BLaER1 treated with 17β-estradiol and CSF1 and Interleukin-3, amounts not matched to agents 10 nM and 100 nM (cell line): ENCODE measurements at regions not wholly inside any gene's neighbourhood (a gene's known extent, or its start where the extent isn't known, plus 50 kb on each side); places are given as distances from the start of the nearest gene placed in this dataset.

Experiments used
- H3K27ac ChIP-seq, 11 experiments: shearing (Covaris generic); formaldehyde crosslinking; 2 replicates each; pipeline ENCODE4 v1.8.1; 2022
- H3K27me3 ChIP-seq, 11 experiments: shearing (Covaris generic); formaldehyde crosslinking; 2 replicates each; pipeline ENCODE4 v1.8.1; 2022
- H3K36me3 ChIP-seq, 11 experiments: shearing (Covaris generic); formaldehyde crosslinking; 2 replicates each; pipeline ENCODE4 v1.8.1; 2022
- H3K4me1 ChIP-seq, 10 experiments: shearing (Covaris generic); formaldehyde crosslinking; 2 replicates each; pipeline ENCODE4 v1.8.1; 2022
- H3K4me2 ChIP-seq, 11 experiments: shearing (Covaris generic); formaldehyde crosslinking; 2 replicates each; pipeline ENCODE4 v1.8.1; 2022
- H3K4me3 ChIP-seq, 10 experiments: shearing (Covaris generic); formaldehyde crosslinking; 2 replicates each; pipeline ENCODE4 v1.8.1; 2022
- H3K9ac ChIP-seq, 11 experiments: shearing (Covaris generic); formaldehyde crosslinking; 2 replicates each; pipeline ENCODE4 v1.8.1; 2022
- H3K9me3 ChIP-seq, 11 experiments: shearing (Covaris generic); formaldehyde crosslinking; replicated peaks in 1 of 11; 2 replicates each; pipeline ENCODE4 v1.8.1; 2022
- H4K20me1 ChIP-seq, 11 experiments: shearing (Covaris generic); formaldehyde crosslinking; 2 replicates each; pipeline ENCODE4 v1.8.1; 2022
- Cebpa-rat ChIP-seq, 11 experiments: shearing (Covaris generic); IDR thresholded peaks; 2 replicates each; pipeline ENCODE4 v1.8.1; 2022

- H4K20me1 ChIP-seq = no peaks in the 10 kb centered on the region; a peak in 1 of 22 replicates
- no peak overlapping the region for H3K27ac ChIP-seq
- peaks cover 0 to 6% (median 0%) of the 10 kb centered on the region in 10 experiments; a peak in 2 of 20 replicates for H3K4me1 ChIP-seq
- no peak overlapping the region for H3K9ac ChIP-seq
- H3K27me3 ChIP-seq = no peaks in the 10 kb centered on the region
- no peak overlapping the region for H3K4me2 ChIP-seq
- no peaks in the 10 kb centered on the region for H3K36me3 ChIP-seq
- no peak overlapping the region for H3K4me3 ChIP-seq
- H3K9me3 ChIP-seq = no peaks in the 10 kb centered on the region; a peak in 1 of 22 replicates
- TF ChIP-seq Cebpa-rat (IDR thresholded peaks at IDR 0.05) = no peak
These were observed 53.5 kb upstream of the LMO1 start for GRCh38 chr11:8317159-8317558.

GRCh38 chr11:8315954-8316353 lies 52.3 kb upstream of the LMO1 start:
- no peaks in the 10 kb centered on the region; a peak in 1 of 22 replicates for H4K20me1 ChIP-seq
- no peak overlapping the region for H3K9ac ChIP-seq
- H3K9me3 ChIP-seq = no peaks in the 10 kb centered on the region
- peaks cover 0 to 6% (median 0%) of the 10 kb centered on the region in 10 experiments; a peak in 2 of 20 replicates for H3K4me1 ChIP-seq
- no peak overlapping the region for H3K4me3 ChIP-seq
- H3K27ac ChIP-seq = no peak overlapping the region
- H3K27me3 ChIP-seq = no peaks in the 10 kb centered on the region
- no peak overlapping the region for H3K4me2 ChIP-seq
- no peak for TF ChIP-seq Cebpa-rat (IDR thresholded peaks at IDR 0.05)
- no peaks in the 10 kb centered on the region for H3K36me3 ChIP-seq

GRCh38 chr11:8315463-8315862 lies 51.8 kb upstream of the LMO1 start:
- Histone ChIP-seq H3K27ac (no peak overlapping the region), H3K9ac (no peak overlapping the region), H4K20me1 (no peaks in the 10 kb centered on the region; a peak in 1 of 22 replicates), H3K4me1 (peaks cover 0 to 5% (median 0%) of the 10 kb centered on the region in 10 experiments; a peak in 2 of 20 replicates), H3K4me3 (no peak overlapping the region), H3K4me2 (no peak overlapping the region), H3K9me3 (no peaks in the 10 kb centered on the region), H3K27me3 (no peaks in the 10 kb centered on the region), H3K36me3 (no peaks in the 10 kb centered on the region)
- no peak for TF ChIP-seq Cebpa-rat (IDR thresholded peaks at IDR 0.05)

- H3K4me2 ChIP-seq = no peak overlapping the region
- no peak overlapping the region for H3K9ac ChIP-seq
- H4K20me1 ChIP-seq = no peaks in the 10 kb centered on the region; a peak in 1 of 22 replicates
- no peaks in the 10 kb centered on the region for H3K36me3 ChIP-seq
- H3K4me1 ChIP-seq = no peaks in the 10 kb centered on the region; a peak in 1 of 20 replicates
- no peak overlapping the region for H3K4me3 ChIP-seq
- no peak overlapping the region for H3K27ac ChIP-seq
- no peaks in the 10 kb centered on the region for H3K9me3 ChIP-seq
- TF ChIP-seq Cebpa-rat (IDR thresholded peaks at IDR 0.05) = no peak
- no peaks in the 10 kb centered on the region for H3K27me3 ChIP-seq
These were observed 51.2 kb upstream of the LMO1 start for GRCh38 chr11:8314916-8315315.

DNA sequence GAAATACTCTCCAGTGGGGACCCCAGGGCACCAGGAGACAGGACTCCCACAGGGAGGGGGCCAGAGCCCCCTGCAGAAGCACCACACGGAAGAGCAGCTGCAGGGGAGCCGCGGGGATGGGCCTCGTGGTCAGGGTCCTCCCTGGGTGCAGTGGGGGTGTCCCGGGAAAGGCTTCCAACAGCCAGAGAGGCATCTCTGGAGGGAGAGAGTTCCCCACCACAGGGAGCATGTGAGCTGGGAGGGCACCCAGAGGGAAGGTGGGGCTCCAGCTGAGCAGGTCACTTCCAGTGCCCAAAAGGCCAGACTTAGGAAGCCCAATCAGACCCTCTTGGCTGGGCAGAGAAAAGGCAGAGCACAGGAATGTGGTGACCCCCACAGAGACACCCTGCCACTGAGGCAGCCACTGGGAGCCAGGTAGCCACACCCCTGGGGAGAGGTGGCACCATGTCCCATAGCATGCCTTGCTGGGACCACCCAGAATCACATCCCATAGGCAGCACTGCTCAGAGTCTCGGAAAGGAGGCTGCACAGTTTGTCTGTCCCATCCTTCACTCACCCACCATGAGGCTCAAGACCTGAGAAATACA lies 49.9 kb upstream of the LMO1 start:
- H3K9ac ChIP-seq = no peak overlapping the region
- no peaks in the 10 kb centered on the region; a peak in 1 of 22 replicates for H4K20me1 ChIP-seq
- no peak for TF ChIP-seq Cebpa-rat (IDR thresholded peaks at IDR 0.05)
- no peak overlapping the region for H3K4me3 ChIP-seq
- H3K27me3 ChIP-seq = no peaks in the 10 kb centered on the region
- H3K27ac ChIP-seq = no peak overlapping the region
- no peaks in the 10 kb centered on the region for H3K9me3 ChIP-seq
- H3K4me2 ChIP-seq = no peak overlapping the region
- no peaks in the 10 kb centered on the region for H3K4me1 ChIP-seq
- H3K36me3 ChIP-seq = no peaks in the 10 kb centered on the region
